ENCODE measurements at regions not wholly inside any gene's neighbourhood (a gene's known extent, or its start where the extent isn't known, plus 50 kb on each side); places are given as distances from the start of the nearest gene placed in this dataset.

- DNase-seq = no peak
- Histone ChIP-seq H3K9me3 (ENCODE audit: control insufficient read depth, low read length) (peaks cover 9% of the 10 kb centered on the region), H3K27me3 (ENCODE audit: control insufficient read depth, insufficient read depth, low read length, poor library complexity, severe bottlenecking) (no peaks in the 10 kb centered on the region), H3K9ac (ENCODE audit: extremely low read depth, low read length, poor library complexity, severe bottlenecking) (no peak overlapping the region), H3K4me3 (ENCODE audit: low read length) (no peak overlapping the region), H3K27ac (ENCODE audit: low read depth, low read length) (no peak overlapping the region), H3K36me3 (ENCODE audit: control insufficient read depth, insufficient read depth, low read length) (no peaks in the 10 kb centered on the region), H3K4me1 (ENCODE audit: control insufficient read depth, insufficient read depth, low read length) (no peaks in the 10 kb centered on the region)
- WGBS, 2 experiments (ENCODE audit: insufficient coverage in 1 of 2, insufficient read length in 1 of 2) = no CpG with 5 or more reads among the region's 1 CpG
- Mint-ChIP-seq H3K36me3 (ENCODE audit: low read depth) (no peaks in the 10 kb centered on the region), H3K4me1 (peaks cover 2% of the 10 kb centered on the region), H3K27ac (no peak overlapping the region), H3K27me3 (ENCODE audit: insufficient read depth) (no peaks in the 10 kb centered on the region), H3K9me3 (peaks cover 26% of the 10 kb centered on the region), H3K4me3 (no peak overlapping the region)
- TF ChIP-seq CTCF (conservative IDR thresholded peaks at IDR 0.05) = no peak
These were observed 162.8 kb upstream of the TMEM45B start for GRCh38 chr11:129652835-129653234.

DNA sequence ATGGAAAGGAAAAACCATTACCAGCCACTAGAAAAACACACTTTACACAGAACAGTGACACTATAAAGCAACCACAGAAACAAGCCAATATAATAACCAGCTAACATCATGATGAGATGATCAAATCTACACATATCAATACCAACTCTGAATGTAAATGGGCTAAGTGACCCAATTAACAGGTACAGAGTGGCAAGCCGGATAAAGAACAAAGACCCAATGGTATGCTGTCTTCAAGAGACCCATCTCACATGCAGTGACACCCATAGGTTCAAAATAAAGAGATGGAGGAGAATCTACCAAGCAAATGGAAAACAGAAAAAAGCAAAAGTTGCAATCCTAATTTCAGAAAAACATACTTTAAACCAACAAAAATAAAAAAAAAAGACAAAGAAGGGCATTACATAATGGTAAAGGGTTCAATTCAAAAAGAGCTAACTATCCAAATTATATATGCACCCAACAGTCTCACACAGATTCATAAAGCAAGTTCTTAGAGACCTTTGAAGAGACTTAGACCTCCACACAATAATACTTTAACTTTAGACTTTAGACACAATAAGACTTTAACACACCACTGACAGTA, 160.3 kb upstream of the TMEM45B start:
- Histone ChIP-seq H3K36me3 (ENCODE audit: control insufficient read depth, insufficient read depth, low read length) (no peaks in the 10 kb centered on the region), H3K27me3 (ENCODE audit: control insufficient read depth, insufficient read depth, low read length, poor library complexity, severe bottlenecking) (no peaks in the 10 kb centered on the region), H3K4me1 (ENCODE audit: control insufficient read depth, insufficient read depth, low read length) (peaks cover 5% of the 10 kb centered on the region), H3K9me3 (ENCODE audit: control insufficient read depth, low read length) (peaks cover 9% of the 10 kb centered on the region), H3K9ac (ENCODE audit: extremely low read depth, low read length, poor library complexity, severe bottlenecking) (no peak overlapping the region), H3K27ac (ENCODE audit: low read depth, low read length) (no peak overlapping the region), H3K4me3 (ENCODE audit: low read length) (no peak overlapping the region)
- H3K27me3 Mint-ChIP-seq (ENCODE audit: insufficient read depth) = no peaks in the 10 kb centered on the region
- H3K4me3 Mint-ChIP-seq = no peak overlapping the region
- no peaks in the 10 kb centered on the region for H3K36me3 Mint-ChIP-seq (ENCODE audit: low read depth)
- peaks cover 16% of the 10 kb centered on the region for H3K4me1 Mint-ChIP-seq
- DNase-seq = no peak
- peaks cover 26% of the 10 kb centered on the region for H3K9me3 Mint-ChIP-seq
- no peak for TF ChIP-seq CTCF (conservative IDR thresholded peaks at IDR 0.05)
- no peak overlapping the region for H3K27ac Mint-ChIP-seq
- 73% methylated on average over 1 of the region's 1 CpG; no CpG with 5 or more reads in 1 of the 2 experiments for WGBS, 2 experiments (ENCODE audit: insufficient coverage in 1 of 2, insufficient read length in 1 of 2)

DNA sequence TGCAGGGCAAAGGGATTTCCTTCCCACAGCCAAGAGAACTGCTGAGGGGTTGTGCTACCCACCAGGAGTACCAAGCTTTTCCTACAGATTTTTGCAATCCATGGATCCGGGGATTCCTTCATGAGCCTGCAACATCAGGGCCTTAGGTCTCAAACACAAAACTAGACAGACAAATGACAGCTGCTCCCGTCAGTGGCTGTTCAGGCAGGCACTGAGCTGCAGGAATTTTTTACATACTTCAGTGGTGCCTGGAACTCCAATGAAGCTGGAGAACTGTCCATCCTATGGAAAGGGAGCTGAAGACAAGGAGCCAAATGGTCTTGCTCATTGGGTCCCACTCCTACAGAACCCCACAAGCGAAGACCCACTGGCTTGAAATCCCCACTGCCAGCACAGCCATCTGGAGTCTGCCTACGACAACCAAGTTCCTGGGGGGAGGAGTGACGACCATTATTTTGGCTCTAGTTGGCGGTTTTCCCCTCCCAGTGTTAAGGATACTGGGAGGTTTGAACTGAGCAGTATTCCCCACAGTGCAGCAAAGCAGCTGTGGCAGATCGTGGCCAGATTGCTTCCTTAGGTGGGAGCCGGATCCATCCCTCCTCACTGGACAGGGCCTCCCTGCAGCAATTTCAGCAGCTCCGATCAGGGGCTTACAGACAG, 157.7 kb upstream of the TMEM45B start:
- no peak overlapping the region for H3K4me3 Mint-ChIP-seq
- no peaks in the 10 kb centered on the region for H3K27me3 Mint-ChIP-seq (ENCODE audit: insufficient read depth)
- Histone ChIP-seq H3K36me3 (ENCODE audit: control insufficient read depth, insufficient read depth, low read length) (no peaks in the 10 kb centered on the region), H3K9me3 (ENCODE audit: control insufficient read depth, low read length) (peaks cover 9% of the 10 kb centered on the region), H3K4me1 (ENCODE audit: control insufficient read depth, insufficient read depth, low read length) (peaks cover 5% of the 10 kb centered on the region), H3K9ac (ENCODE audit: extremely low read depth, low read length, poor library complexity, severe bottlenecking) (no peak overlapping the region), H3K4me3 (ENCODE audit: low read length) (no peak overlapping the region), H3K27ac (ENCODE audit: low read depth, low read length) (no peak overlapping the region), H3K27me3 (ENCODE audit: control insufficient read depth, insufficient read depth, low read length, poor library complexity, severe bottlenecking) (no peaks in the 10 kb centered on the region)
- no peak for TF ChIP-seq CTCF (conservative IDR thresholded peaks at IDR 0.05)
- peaks cover 16% of the 10 kb centered on the region for H3K4me1 Mint-ChIP-seq
- peaks cover 24% of the 10 kb centered on the region for H3K9me3 Mint-ChIP-seq
- no peaks in the 10 kb centered on the region for H3K36me3 Mint-ChIP-seq (ENCODE audit: low read depth)
- H3K27ac Mint-ChIP-seq = no peak overlapping the region
- WGBS, 2 experiments (ENCODE audit: insufficient coverage in 1 of 2, insufficient read length in 1 of 2) = 85 to 87% methylated on average over 4 to 9 of the region's 9 CpGs
- no peak for DNase-seq

Measured in endodermal cell (in vitro differentiated cells).